Loucy (cell line): ENCODE measurements at regions not wholly inside any gene's neighbourhood (a gene's known extent, or its start where the extent isn't known, plus 50 kb on each side); places are given as distances from the start of the nearest gene placed in this dataset.
"Not testable (repeated sequence)": the region's sequence is repeated elsewhere in the genome, so short reads cannot be mapped to it uniquely, and the experiment has no call there.

Source experiments
- H2AFZ ChIP-seq: fragments of 200-600 bp; sonication (generic); 2 replicates; pipeline ENCODE4 v1.6.0; 2016; ENCODE audit warnings: antibody characterized with exemption, mild to moderate bottlenecking, low read length, moderate library complexity
- H3F3A ChIP-seq: fragments of 200-600 bp; 2 replicates; pipeline ENCODE4 v1.6.0; 2016; ENCODE audit warnings: antibody characterized with exemption, low read depth, mild to moderate bottlenecking
- H3K27me3 ChIP-seq: fragments of 200-600 bp; sonication (generic); 2 replicates; pipeline ENCODE4 v1.6.1; 2014; ENCODE audit warnings: low read length, mild to moderate bottlenecking; ENCODE audit not compliant: insufficient read depth, poor library complexity, severe bottlenecking
- H3K36me3 ChIP-seq: fragments of 200-600 bp; sonication (generic); 2 replicates; pipeline ENCODE4 v1.6.1; 2016; ENCODE audit warnings: low read length; ENCODE audit not compliant: insufficient read depth
- H3K4me1 ChIP-seq: fragments of 200-600 bp; sonication (generic); 2 replicates; pipeline ENCODE4 v1.5.1; 2014; ENCODE audit warnings: low read length, mild to moderate bottlenecking; ENCODE audit not compliant: insufficient read depth, poor library complexity, severe bottlenecking
- H3K4me2 ChIP-seq: fragments of 200-600 bp; sonication (generic); 2 replicates; pipeline ENCODE4 v1.6.0; 2014; ENCODE audit warnings: antibody characterized with exemption, low read length, low read depth, mild to moderate bottlenecking; ENCODE audit not compliant: poor library complexity, severe bottlenecking
- H3K4me3 ChIP-seq: fragments of 200-600 bp; sonication (generic); 2 replicates; pipeline ENCODE4 v1.5.1; 2014; ENCODE audit warnings: low read length, mild to moderate bottlenecking, mixed read lengths; ENCODE audit not compliant: poor library complexity, severe bottlenecking
- H3K79me2 ChIP-seq: fragments of 200-600 bp; sonication (generic); 2 replicates; pipeline ENCODE4 v1.6.1; 2014; ENCODE audit warnings: low read length; ENCODE audit not compliant: insufficient read depth
- H3K9ac ChIP-seq: fragments of 200-600 bp; sonication (generic); 2 replicates; pipeline ENCODE4 v1.6.0; 2014; ENCODE audit warnings: mild to moderate bottlenecking, low read depth, low read length, moderate library complexity; ENCODE audit not compliant: poor library complexity, severe bottlenecking
- H3K9me2 ChIP-seq: fragments of 200-600 bp; sonication (generic); replicated peaks from 2 replicates; pipeline ENCODE4 v1.6.1; 2016; ENCODE audit warnings: low read depth, low read length, mixed read lengths
- H3K9me3 ChIP-seq: fragments of 200-600 bp; sonication (generic); 2 replicates; pipeline ENCODE4 v1.6.1; 2014; ENCODE audit warnings: mild to moderate bottlenecking, antibody characterized with exemption, low read length, low read depth; ENCODE audit not compliant: insufficient read depth
- H4K20me1 ChIP-seq: fragments of 200-600 bp; sonication (generic); 2 replicates; pipeline ENCODE4 v1.6.0; 2014; ENCODE audit warnings: antibody characterized with exemption, low read length, mild to moderate bottlenecking; ENCODE audit not compliant: insufficient read depth, poor library complexity, severe bottlenecking
- EZH2phosphoT487 ChIP-seq: fragments of 200-600 bp; IDR thresholded peaks from 2 replicates; pipeline ENCODE4 v1.6.1; 2018; ENCODE audit warnings: antibody characterized with exemption, mild to moderate bottlenecking, moderate library complexity, borderline replicate concordance
- TF ChIP-seq, protein P1 (sequence below): fragments of 200-600 bp; sonication (generic); conservative IDR thresholded peaks from 2 replicates; pipeline ENCODE4 v1.5.1; 2014; ENCODE audit warnings: mild to moderate bottlenecking, antibody characterized with exemption, low read length

DNA sequence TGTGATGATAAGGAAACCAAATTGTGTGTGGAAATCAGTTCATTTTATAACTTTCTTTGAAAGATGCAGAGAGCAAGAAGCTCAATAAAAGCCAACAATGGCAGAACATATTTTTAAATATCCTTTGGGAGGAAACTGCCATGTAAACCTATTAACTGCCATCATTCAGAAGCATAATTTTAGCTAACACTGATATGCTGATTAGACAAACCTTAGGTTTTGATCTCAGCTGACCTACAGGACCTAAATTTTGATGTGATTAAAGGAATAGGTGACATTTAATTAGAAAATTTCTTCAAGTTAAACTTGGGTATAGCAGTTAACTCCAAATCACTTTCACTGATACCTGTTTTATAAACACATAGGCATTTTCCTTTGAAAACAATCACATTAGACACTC lies 187.1 kb downstream of the TFAP2B start:
- no peaks in the 10 kb centered on the region for H3K27me3 ChIP-seq
- no peaks in the 10 kb centered on the region for H3K4me1 ChIP-seq
- no peak overlapping the region for H3K4me3 ChIP-seq
- TF ChIP-seq EZH2phosphoT487, result no peak
- H3K79me2 ChIP-seq, result no peaks in the 10 kb centered on the region
- H3K4me2 ChIP-seq, result no peak overlapping the region
- H3F3A ChIP-seq, result no peaks in the 10 kb centered on the region
- H4K20me1 ChIP-seq, result no peaks in the 10 kb centered on the region
- no peaks in the 10 kb centered on the region for H3K9me2 ChIP-seq
- no peaks in the 10 kb centered on the region for H3K9me3 ChIP-seq
- no peak overlapping the region for H2AFZ ChIP-seq
- no peak overlapping the region for H3K9ac ChIP-seq
- no peaks in the 10 kb centered on the region for H3K36me3 ChIP-seq

DNA sequence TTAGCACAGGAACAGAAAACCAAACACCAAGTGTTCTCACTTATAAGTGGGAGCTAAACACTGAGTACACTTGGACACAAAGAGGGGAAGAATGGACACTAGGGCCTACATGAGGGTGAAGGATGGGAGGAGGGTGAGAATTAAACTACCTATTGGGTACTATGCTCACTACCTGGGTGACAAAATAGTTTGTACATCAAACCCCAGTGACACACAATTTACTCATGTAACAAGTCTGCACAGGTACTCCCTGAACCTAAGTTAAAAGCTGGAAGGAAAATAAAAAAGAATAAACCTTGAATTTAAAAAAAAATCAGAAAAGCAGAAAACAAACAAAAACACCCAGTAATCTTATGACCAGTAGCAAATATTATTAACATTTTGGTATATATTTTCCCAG lies 188.6 kb downstream of the TFAP2B start:
- Histone ChIP-seq H3K9ac (no peak overlapping the region), H3K36me3 (no peaks in the 10 kb centered on the region), H3K4me3 (no peak overlapping the region), H3K9me3 (no peaks in the 10 kb centered on the region), H3K9me2 (no peaks in the 10 kb centered on the region), H3K79me2 (no peaks in the 10 kb centered on the region), H3K4me1 (no peaks in the 10 kb centered on the region), H4K20me1 (no peaks in the 10 kb centered on the region), H3K27me3 (no peaks in the 10 kb centered on the region), H3F3A (no peaks in the 10 kb centered on the region), H2AFZ (no peak overlapping the region), H3K4me2 (no peak overlapping the region)
- TF ChIP-seq, protein P1, sequence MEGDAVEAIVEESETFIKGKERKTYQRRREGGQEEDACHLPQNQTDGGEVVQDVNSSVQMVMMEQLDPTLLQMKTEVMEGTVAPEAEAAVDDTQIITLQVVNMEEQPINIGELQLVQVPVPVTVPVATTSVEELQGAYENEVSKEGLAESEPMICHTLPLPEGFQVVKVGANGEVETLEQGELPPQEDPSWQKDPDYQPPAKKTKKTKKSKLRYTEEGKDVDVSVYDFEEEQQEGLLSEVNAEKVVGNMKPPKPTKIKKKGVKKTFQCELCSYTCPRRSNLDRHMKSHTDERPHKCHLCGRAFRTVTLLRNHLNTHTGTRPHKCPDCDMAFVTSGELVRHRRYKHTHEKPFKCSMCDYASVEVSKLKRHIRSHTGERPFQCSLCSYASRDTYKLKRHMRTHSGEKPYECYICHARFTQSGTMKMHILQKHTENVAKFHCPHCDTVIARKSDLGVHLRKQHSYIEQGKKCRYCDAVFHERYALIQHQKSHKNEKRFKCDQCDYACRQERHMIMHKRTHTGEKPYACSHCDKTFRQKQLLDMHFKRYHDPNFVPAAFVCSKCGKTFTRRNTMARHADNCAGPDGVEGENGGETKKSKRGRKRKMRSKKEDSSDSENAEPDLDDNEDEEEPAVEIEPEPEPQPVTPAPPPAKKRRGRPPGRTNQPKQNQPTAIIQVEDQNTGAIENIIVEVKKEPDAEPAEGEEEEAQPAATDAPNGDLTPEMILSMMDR, result no peak
- TF ChIP-seq EZH2phosphoT487, result no peak

DNA sequence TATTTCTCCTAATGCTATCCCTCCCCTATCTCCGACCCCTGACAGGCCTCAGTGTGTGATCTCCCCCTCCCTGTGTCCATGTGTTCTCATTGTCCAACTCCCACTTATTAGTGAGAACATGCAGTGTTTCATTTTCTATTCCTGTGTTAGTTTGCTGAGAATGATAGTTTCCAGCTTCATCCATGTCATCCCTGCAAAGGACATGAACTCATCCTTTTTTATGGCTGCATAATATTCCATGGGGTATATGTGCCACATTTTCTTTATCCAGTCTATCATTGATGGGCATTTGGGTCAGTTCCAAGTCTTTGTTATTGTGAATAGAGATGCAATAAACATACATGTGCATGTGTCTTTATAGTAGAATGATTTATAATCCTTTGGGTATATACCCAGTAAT lies 190.0 kb downstream of the TFAP2B start:
- H3K9me3 ChIP-seq, H3K79me2 ChIP-seq, H3K4me1 ChIP-seq, H3F3A ChIP-seq, H3K36me3 ChIP-seq, H2AFZ ChIP-seq, H3K27me3 ChIP-seq, H3K4me2 ChIP-seq, H4K20me1 ChIP-seq, H3K4me3 ChIP-seq, H3K9ac ChIP-seq, H3K9me2 ChIP-seq: not testable (repeated sequence)

DNA sequence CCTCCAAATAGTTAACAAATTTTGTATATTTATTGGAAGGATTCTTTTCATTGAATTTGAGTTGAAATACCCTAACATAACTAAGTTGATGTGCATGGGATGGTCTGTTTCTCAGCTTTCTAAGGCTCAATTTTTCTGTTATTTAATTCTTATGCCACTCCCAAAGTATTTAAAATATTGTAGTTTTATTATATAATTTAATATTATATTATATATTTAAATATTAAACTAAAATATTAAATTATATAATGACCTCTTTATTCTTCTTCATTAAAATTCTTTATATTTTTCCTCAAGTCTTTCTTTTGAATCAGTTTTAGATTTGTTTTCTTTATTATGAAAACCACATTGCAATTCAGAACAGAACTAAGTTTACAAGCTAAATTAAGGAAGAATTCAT lies 194.7 kb downstream of the TFAP2B start:
- Histone ChIP-seq H3K4me2 (no peak overlapping the region), H3K27me3 (no peaks in the 10 kb centered on the region), H3K36me3 (no peaks in the 10 kb centered on the region), H3K79me2 (no peaks in the 10 kb centered on the region), H3K9ac (no peak overlapping the region), H3K9me2 (no peaks in the 10 kb centered on the region), H4K20me1 (no peaks in the 10 kb centered on the region), H3K4me3 (no peak overlapping the region), H2AFZ (no peak overlapping the region), H3F3A (no peaks in the 10 kb centered on the region), H3K9me3 (no peaks in the 10 kb centered on the region), H3K4me1 (no peaks in the 10 kb centered on the region)
- TF ChIP-seq, protein P1, result no peak
- no peak for TF ChIP-seq EZH2phosphoT487
